Fibroblast of mammary gland (primary cell): ENCODE measurements at regions not wholly inside any gene's neighbourhood (a gene's known extent, or its start where the extent isn't known, plus 50 kb on each side); places are given as distances from the start of the nearest gene placed in this dataset.
A peak's percentile ranks its signal among the peaks of the same experiment; 100 is the strongest.

ENCODE experiments used
- DNase-seq: peaks from one replicate; pipeline ENCODE4 v3.0.0-alpha.2; 2010; ENCODE audit warnings: low read depth
- H3K4me3 ChIP-seq: 2 replicates; pipeline ENCODE4 v1.5.1; 2011; ENCODE audit warnings: low read depth, mild to moderate bottlenecking, low read length, moderate library complexity; ENCODE audit not compliant: control insufficient read depth
- TF ChIP-seq, protein P1 (sequence below): conservative IDR thresholded peaks from 2 replicates; pipeline ENCODE4 v1.5.1; 2011; ENCODE audit warnings: low read depth, low read length, inconsistent platforms; ENCODE audit not compliant: control insufficient read depth, insufficient read depth

DNA sequence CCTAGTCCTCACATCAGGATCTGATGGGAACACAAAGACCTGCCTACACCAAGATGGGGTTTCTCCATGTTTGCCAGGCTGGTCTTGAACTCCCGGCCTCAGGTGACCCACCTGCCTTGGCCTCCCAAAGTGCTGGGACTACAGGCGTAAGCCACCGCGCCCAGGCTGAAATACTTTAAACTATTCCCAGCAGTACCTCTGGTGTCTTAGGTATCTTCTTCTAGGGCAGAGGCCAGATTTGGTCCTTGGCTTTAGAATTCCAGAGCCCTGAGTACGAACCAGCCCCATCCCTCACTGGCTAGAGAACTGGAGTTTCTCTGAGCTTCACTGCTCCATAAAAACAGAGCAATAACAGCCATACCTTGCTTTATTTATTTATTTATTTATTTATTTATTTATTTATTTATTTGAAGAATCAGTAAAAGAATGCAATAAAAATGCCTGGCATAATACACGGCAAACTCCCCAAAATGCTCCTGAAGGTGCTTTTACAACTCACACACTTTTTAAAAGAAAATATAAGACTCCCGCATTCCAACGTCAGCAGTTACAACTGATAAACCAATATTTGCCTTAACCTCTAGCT is 312.1 kb downstream of the TFAP2C start:
- no peak for DNase-seq
- TF ChIP-seq, protein P1, sequence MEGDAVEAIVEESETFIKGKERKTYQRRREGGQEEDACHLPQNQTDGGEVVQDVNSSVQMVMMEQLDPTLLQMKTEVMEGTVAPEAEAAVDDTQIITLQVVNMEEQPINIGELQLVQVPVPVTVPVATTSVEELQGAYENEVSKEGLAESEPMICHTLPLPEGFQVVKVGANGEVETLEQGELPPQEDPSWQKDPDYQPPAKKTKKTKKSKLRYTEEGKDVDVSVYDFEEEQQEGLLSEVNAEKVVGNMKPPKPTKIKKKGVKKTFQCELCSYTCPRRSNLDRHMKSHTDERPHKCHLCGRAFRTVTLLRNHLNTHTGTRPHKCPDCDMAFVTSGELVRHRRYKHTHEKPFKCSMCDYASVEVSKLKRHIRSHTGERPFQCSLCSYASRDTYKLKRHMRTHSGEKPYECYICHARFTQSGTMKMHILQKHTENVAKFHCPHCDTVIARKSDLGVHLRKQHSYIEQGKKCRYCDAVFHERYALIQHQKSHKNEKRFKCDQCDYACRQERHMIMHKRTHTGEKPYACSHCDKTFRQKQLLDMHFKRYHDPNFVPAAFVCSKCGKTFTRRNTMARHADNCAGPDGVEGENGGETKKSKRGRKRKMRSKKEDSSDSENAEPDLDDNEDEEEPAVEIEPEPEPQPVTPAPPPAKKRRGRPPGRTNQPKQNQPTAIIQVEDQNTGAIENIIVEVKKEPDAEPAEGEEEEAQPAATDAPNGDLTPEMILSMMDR: no peak
- H3K4me3 ChIP-seq: no peak overlapping the region

DNA sequence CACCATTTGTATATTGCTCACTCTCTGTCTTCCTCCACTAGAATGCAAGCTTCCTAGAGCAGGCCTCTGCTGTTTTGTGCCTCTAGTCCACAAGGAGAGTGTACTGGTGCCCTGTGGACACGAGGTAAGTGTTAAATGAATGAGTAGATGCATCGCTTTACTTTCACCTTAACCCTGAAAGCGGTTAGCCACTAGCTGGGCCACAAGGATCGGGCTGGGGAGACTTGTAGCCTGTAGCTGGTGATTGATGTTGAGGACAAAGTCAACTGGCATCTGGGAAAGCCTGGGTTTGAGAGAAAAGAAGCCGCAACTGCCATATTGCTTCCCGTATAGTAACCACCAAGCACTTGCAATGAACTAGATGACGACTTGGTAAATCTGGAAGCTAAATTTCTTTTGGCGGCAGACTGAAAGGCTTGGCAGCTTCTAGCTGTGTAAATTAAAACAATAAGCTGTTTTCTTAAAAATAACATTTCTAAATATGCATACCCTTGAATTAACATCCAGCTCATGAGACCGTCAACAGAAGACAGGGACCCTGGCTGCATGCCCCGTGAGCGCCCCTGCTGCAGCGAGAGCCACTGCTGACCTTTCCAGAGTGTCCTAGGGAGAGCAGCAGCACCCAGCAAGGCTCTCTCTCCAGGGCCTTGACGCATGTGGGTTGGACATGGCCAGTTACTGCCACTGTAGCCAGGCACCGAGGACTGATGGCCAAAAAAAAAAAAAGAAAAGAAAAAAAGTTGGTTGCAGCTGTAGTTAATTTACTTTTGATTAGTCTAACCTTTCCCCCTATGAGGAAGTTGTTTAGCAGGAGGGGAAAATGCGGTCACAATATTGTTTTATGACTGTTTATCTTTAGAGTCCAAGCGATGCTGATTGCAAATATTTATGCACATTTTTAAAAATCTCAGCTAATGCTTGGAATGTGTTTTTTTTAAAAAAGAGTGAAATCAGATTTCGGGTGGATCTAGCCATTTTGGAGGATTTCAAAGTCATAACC is 315.1 kb downstream of the TFAP2C start:
- TF ChIP-seq, protein P1: no peak
- DNase-seq: no peak
- no peak overlapping the region for H3K4me3 ChIP-seq

DNA sequence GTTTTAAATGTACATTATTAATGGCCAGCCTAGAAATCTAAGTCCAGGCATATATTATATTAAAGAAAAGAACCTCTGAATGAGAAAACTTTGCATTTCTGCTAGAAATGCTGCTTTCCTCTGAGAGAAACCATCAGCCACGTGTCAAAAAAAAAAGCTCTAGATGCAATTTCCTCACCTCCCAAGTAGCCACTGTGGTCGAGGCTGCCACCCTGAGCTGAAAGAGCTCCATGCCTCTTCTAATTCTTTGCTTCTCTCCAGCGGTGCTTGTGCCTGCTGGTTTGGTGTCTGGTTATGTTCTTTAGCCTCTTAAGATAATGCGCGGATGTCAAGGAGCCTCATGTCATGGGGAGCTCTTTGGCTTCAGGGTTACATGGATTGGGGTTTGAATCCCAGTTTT is 316.0 kb downstream of the TFAP2C start:
- TF ChIP-seq, protein P1: peak; percentile 13

DNA sequence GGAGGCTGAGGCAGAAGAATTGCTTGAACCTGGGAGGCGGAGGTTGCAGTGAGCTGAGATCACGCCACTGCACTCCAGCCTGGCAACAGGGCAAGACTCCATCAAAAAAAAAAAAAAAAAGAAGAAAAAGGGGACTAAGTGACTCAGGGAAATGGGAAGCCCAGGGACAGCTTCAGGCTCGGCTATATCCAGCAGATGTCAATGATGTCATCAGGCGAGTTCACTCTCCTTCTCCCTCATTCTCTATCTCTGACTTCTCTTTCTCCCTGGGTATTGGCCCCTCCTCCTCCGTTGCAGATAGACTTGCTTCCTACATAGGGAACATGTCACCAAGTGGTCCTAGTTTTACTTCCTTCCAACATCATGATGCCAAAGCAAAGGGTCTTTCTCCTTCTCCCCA is 316.8 kb downstream of the TFAP2C start:
- TF ChIP-seq, protein P1: no peak

More for the DNA sequence above, 316.0 kb downstream of the TFAP2C start:
- no peak for DNase-seq
- no peak overlapping the region for H3K4me3 ChIP-seq

DNA sequence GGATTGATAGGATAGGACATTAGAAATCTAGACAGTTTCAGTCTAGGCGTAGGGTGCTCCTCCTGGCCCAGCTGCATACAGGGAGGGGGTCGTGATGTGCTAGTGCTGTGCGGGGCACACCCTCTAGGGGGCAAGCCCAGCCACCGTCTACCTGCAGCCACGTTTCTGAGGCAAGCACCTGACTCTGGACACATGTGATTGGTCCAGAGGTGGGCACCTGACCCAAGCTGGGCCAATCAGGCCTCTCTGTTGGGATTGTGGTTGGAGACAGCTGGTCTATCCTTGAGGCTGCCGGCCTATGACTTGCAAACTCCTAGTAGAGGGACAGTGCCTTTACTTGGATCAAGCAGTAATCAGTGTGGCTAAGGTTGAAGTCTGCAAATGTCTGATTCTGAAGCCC is 317.1 kb downstream of the BMP7 start:
- DNase-seq: no peak
- H3K4me3 ChIP-seq: no peak overlapping the region
- TF ChIP-seq, protein P1: no peak

More for the DNA sequence above, 316.8 kb downstream of the TFAP2C start:
- DNase-seq: no peak
- H3K4me3 ChIP-seq: no peak overlapping the region

DNA sequence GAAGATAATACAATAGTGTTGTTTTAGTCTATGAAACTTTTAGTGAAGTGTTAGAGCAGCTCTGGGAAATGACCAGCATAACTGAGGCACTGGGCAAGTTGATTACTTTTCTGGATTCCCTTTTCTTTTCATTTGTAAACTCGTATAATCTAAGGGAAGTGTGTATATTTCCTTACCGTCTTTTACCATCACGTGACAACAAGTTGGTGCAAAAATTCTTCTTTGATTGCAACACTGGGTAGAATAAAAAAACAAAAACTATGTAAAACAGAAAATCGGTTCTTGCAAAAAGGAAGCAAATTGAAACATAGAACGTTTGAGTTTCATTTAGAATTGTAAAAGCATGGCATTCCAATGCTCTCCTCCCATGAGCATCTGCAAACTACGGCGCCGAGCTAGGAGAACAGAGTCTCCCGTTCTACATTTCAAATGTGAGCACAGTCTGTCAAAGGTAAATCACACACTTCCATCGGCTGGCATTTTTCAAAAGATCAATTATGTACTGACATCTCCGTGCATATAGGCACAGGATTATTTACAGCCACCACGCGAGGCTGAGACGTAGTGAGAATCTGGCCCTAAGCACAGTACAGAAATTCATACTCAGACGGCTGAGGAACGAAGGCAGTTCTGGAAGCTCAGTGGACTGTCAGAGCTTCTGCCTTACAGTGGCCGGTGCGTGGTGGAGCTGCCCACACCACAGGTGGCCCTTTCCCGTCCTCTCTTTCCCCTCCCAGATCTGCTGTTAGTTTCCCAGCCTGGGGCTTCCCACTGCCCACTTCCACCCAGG is 314.0 kb downstream of the BMP7 start:
- no peak overlapping the region for H3K4me3 ChIP-seq
- TF ChIP-seq, protein P1: no peak
- DNase-seq: no peak
